ENCODE measurements at regions not wholly inside any gene's neighbourhood (a gene's known extent, or its start where the extent isn't known, plus 50 kb on each side); places are given as distances from the start of the nearest gene placed in this dataset.
A peak's percentile ranks its signal among the peaks of the same experiment; 100 is the strongest.

- TF ChIP-seq RAD21 (IDR thresholded peaks at IDR 0.05; ENCODE audit: low read length) (no peak), MEF2A (IDR thresholded peaks at IDR 0.05; ENCODE audit: borderline replicate concordance, low read depth) (no peak), TAF1 (IDR thresholded peaks at IDR 0.05; ENCODE audit: borderline replicate concordance, low read depth, low read length) (no peak)
These were observed 370.5 kb downstream of the CSNK1G3 start (continued) for GRCh38 chr5:123882319-123882964.

GRCh38 chr5:123881759-123882244 is 369.8 kb downstream of the CSNK1G3 start:
- H2AFZ ChIP-seq (ENCODE audit: low read depth) = no peak overlapping the region
- peak; percentile 13 for DNase-seq
- no peak overlapping the region for H3K4me3 ChIP-seq (ENCODE audit: low read depth in 2 of 2, low read length in 1 of 2)
- H3K4me2 ChIP-seq = no peak overlapping the region
- ChIA-PET CTCF (interaction anchor here (1.2 kb wide), 1 partner anchor 11 kb away, joined by 3 read pairs; no protein-coding TSS in a partner anchor), POLR2A (interaction anchor here (1.0 kb wide), 1 partner anchor 67 kb away, joined by 3 read pairs; no protein-coding TSS in a partner anchor)
- no peaks in the 10 kb centered on the region for H3F3A ChIP-seq (replicated peaks; ENCODE audit: insufficient read depth)
- no peak overlapping the region for H3K9ac ChIP-seq
- TF ChIP-seq NFIC (IDR thresholded peaks at IDR 0.05; ENCODE audit: borderline replicate concordance) (peak; percentile 37; the same call in 1 of the 2 replicates), TAF1 (IDR thresholded peaks at IDR 0.05; ENCODE audit: borderline replicate concordance, low read depth, low read length) (no peak), MXI1 (IDR thresholded peaks at IDR 0.05; ENCODE audit: low read depth, low read length) (no peak), EP300 (IDR thresholded peaks at IDR 0.05; ENCODE audit: borderline replicate concordance in 1 of 2, low read depth in 1 of 2, low read length in 1 of 2) (no peak), RXRA (IDR thresholded peaks at IDR 0.05; ENCODE audit: borderline replicate concordance, low read depth) (no peak), JUND (IDR thresholded peaks at IDR 0.05) (peak; percentile 23; the same call in 1 of the 2 replicates), FOSL2 (IDR thresholded peaks at IDR 0.05; ENCODE audit: borderline replicate concordance, low read depth) (peak; percentile 19; the same call in 1 of the 2 replicates), RAD21 (IDR thresholded peaks at IDR 0.05; ENCODE audit: low read length) (no peak), YY1 (IDR thresholded peaks at IDR 0.05; ENCODE audit: low read depth) (no peak), REST (IDR thresholded peaks at IDR 0.05; ENCODE audit: low read depth, low read length) (no peak), ELF1 (IDR thresholded peaks at IDR 0.05) (no peak), POLR2AphosphoS5 (IDR thresholded peaks at IDR 0.05; ENCODE audit: low read depth, low read length) (no peak), RCOR1 (IDR thresholded peaks at IDR 0.05; ENCODE audit: low read length) (no peak), USF1 (IDR thresholded peaks at IDR 0.05; ENCODE audit: borderline replicate concordance, low read depth) (no peak), RFX5 (IDR thresholded peaks at IDR 0.05; ENCODE audit: low read length) (no peak), NRF1 (IDR thresholded peaks at IDR 0.05; ENCODE audit: low read depth, low read length) (no peak)
- no peaks in the 10 kb centered on the region for H3K36me3 ChIP-seq (replicated peaks in 1 of 2; ENCODE audit: control insufficient read depth in 1 of 2, insufficient read depth in 2 of 2, low read length in 1 of 2)
- H3K27ac ChIP-seq (ENCODE audit: low read depth in 2 of 2, low read length in 1 of 2) = no peak overlapping the region
- no peaks in the 10 kb centered on the region for H4K20me1 ChIP-seq (ENCODE audit: insufficient read depth)
- peaks cover 8 to 11% of the 10 kb centered on the region in 2 experiments; a peak in 3 of 4 replicates for H3K4me1 ChIP-seq (ENCODE audit: control insufficient read depth in 1 of 2, insufficient read depth in 2 of 2, low read depth in 1 of 2, low read length in 1 of 2)
- no peaks in the 10 kb centered on the region for H3K9me2 ChIP-seq
- 40% methylated on average over 6 of the region's 6 CpGs for WGBS (ENCODE audit: low lambda C conversion rate)
- no peaks in the 10 kb centered on the region for H3K9me3 ChIP-seq
- no peaks in the 10 kb centered on the region for H3K27me3 ChIP-seq (ENCODE audit: insufficient read depth)
- H3K79me2 ChIP-seq (ENCODE audit: insufficient read depth) = no peaks in the 10 kb centered on the region

All from SK-N-SH (cell line).